HepG2 (cell line): ENCODE measurements at regions not wholly inside any gene's neighbourhood (a gene's known extent, or its start where the extent isn't known, plus 50 kb on each side); places are given as distances from the start of the nearest gene placed in this dataset.

Experiments
- ATAC-seq: fragments of 200-7000 bp; cut with Tn5 transposase; 3 replicates; pipeline ENCODE4 v1.9.1; 2020; ENCODE audit warnings: mild to moderate bottlenecking, moderate library complexity
- BruUV-seq: library from RNA; stranded (reverse); fragments of 400-500 nt; replicated peaks from 2 replicates; lab custom pipeline; 2021; lab: Mats Ljungman, UMichigan
- CTCF ChIA-PET: fragments of 300-600 bp; formaldehyde crosslinking; extraction: SDS; loops from one replicate; lab custom pipeline; 2021; ENCODE audit warnings: low total read pairs, inconsistent platforms, low intra/inter-chr PET ratio; lab: Yijun Ruan, JAX
- POLR2A ChIA-PET: fragments of 350-600 bp; sonication (Branson Sonifier 250); formaldehyde crosslinking; loops from one replicate; lab custom pipeline; 2020; ENCODE audit warnings: antibody characterized with exemption, inconsistent platforms; lab: Yijun Ruan, JAX
- DNase-seq: peaks from one replicate; pipeline ENCODE4 v3.0.0-alpha.2; 2015; ENCODE audit warnings: low spot score
- FAIRE-seq: peaks from 3 replicates; lab custom pipeline; 2011; peaks lifted over from hg19 to GRCh38; lab: Jason Lieb, UNC
- H2AFZ ChIP-seq: one replicate; pipeline ENCODE4 v1.6.1; 2011; ENCODE audit warnings: low read length, inconsistent platforms
- H3K27ac ChIP-seq: fragments of 300-600 bp; 3 replicates; pipeline ENCODE4 v1.8.0; 2011; ENCODE audit warnings: mixed run types, mild to moderate bottlenecking, mixed read lengths, low read length, inconsistent platforms; ENCODE audit not compliant: insufficient read depth; ENCODE audit errors: extremely low read length
- H3K27me3 ChIP-seq, 2 experiments: fragments of 200-600 bp in 1 of 2; 2 replicates in 1 of 2; 3 replicates in 1 of 2; pipeline versions ENCODE4 v1.6.0 to v1.8.0; 2011; ENCODE audit warnings: low read length in 2 of 2, mild to moderate bottlenecking in 2 of 2, moderate library complexity in 2 of 2, inconsistent platforms in 1 of 2; ENCODE audit not compliant: insufficient read depth in 2 of 2, control insufficient read depth in 1 of 2
- H3K36me3 ChIP-seq, 2 experiments: fragments of 200-600 bp in 1 of 2; replicated peaks in 1 of 2; 2 replicates in 1 of 2; 3 replicates in 1 of 2; pipeline versions ENCODE4 v1.5.1 to v1.8.0; 2011; ENCODE audit warnings: low read length in 2 of 2, inconsistent platforms in 1 of 2; ENCODE audit not compliant: insufficient read depth in 2 of 2, control insufficient read depth in 1 of 2
- H3K4me1 ChIP-seq: 2 replicates; pipeline ENCODE4 v1.5.1; 2012; ENCODE audit warnings: low read length, inconsistent platforms; ENCODE audit not compliant: insufficient read depth
- H3K4me2 ChIP-seq: 2 replicates; pipeline ENCODE4 v1.6.0; 2011; ENCODE audit warnings: low read depth, low read length, inconsistent platforms
- H3K4me3 ChIP-seq, 3 experiments: fragments of 200-600 bp in 1 of 3; sonication (generic), shearing (Covaris generic) in 1 of 3; replicated peaks in 1 of 3; 2 replicates each; pipeline ENCODE4 v1.5.1; 2011 to 2016; ENCODE audit warnings: low read length in 3 of 3, inconsistent platforms in 2 of 3, low read depth in 2 of 3, mild to moderate bottlenecking in 2 of 3, control low read depth in 1 of 3, mixed read lengths in 1 of 3; ENCODE audit not compliant: insufficient read depth in 1 of 3
- H3K79me2 ChIP-seq: one replicate; pipeline ENCODE4 v1.6.1; 2011; ENCODE audit warnings: low read length, inconsistent platforms; ENCODE audit not compliant: insufficient read depth
- H3K9ac ChIP-seq: 2 replicates; pipeline ENCODE4 v1.6.0; 2011; ENCODE audit warnings: mild to moderate bottlenecking, low read depth, low read length, inconsistent platforms; ENCODE audit not compliant: insufficient read depth
- H3K9me3 ChIP-seq: 2 replicates; pipeline ENCODE4 v1.5.1; 2012; ENCODE audit warnings: mild to moderate bottlenecking, low read length
- H4K20me1 ChIP-seq: 2 replicates; pipeline ENCODE4 v1.6.0; 2011; ENCODE audit warnings: inconsistent platforms, mild to moderate bottlenecking, low read length, moderate library complexity; ENCODE audit not compliant: insufficient read depth
- GTF3A ChIP-seq: sonication (generic); formaldehyde crosslinking; conservative IDR thresholded peaks from 2 replicates; pipeline ENCODE4 v1.4.0; 2020; ENCODE audit warnings: mild to moderate bottlenecking, missing genetic modification reagents
- MAFF ChIP-seq: IDR thresholded peaks from 2 replicates; pipeline ENCODE4 v1.6.1; 2011; ENCODE audit warnings: low read depth, low read length, improper control_type of control experiment
- MAFK ChIP-seq, 2 experiments: IDR thresholded peaks in 1 of 2; conservative IDR thresholded peaks in 1 of 2; 2 replicates each; pipeline ENCODE4 v1.6.1; 2011; ENCODE audit warnings: improper control_type of control experiment in 2 of 2, low read length in 2 of 2
- PAX8 ChIP-seq: sonication (generic); formaldehyde crosslinking; IDR thresholded peaks from 2 replicates; pipeline ENCODE4 v1.8.0; 2022; ENCODE audit warnings: mild to moderate bottlenecking, missing genetic modification reagents, borderline replicate concordance
- ZNF18 ChIP-seq: sonication (generic); formaldehyde crosslinking; IDR thresholded peaks from 2 replicates; pipeline ENCODE4 v1.8.0; 2022; ENCODE audit warnings: mild to moderate bottlenecking, missing genetic modification reagents; ENCODE audit not compliant: insufficient replicate concordance
- ZNF225 ChIP-seq: sonication (generic); formaldehyde crosslinking; IDR thresholded peaks from 2 replicates; pipeline ENCODE4 v1.4.0; 2020; ENCODE audit warnings: mild to moderate bottlenecking, missing genetic modification reagents
- ZNF382 ChIP-seq: sonication (generic); formaldehyde crosslinking; IDR thresholded peaks from 2 replicates; pipeline ENCODE4 v1.5.0; 2020; ENCODE audit warnings: missing genetic modification reagents, mild to moderate bottlenecking, borderline replicate concordance
- WGBS: methylation state at CpG from one replicate; pipeline ENCODE4 v1.1.6; 2017; ENCODE audit warnings: low lambda C conversion rate; 5-methylcytosine and 5-hydroxymethylcytosine counted together
- in situ Hi-C: cut with HindIII; loops from 2 replicates; pipeline ENCODE4 v1.10.0; 2017; ENCODE audit warnings: low pct_unique_long_range_greater_than_20kb; ENCODE audit not compliant: extremely low pct_ligation_motif_present
- intact Hi-C: fragments of 100-400 bp; cut with micrococcal nuclease; formaldehyde crosslinking; loops from one replicate; pipeline ENCODE4 v1.10.0; 2022; ENCODE audit not compliant: unreplicated experiment
- TF ChIP-seq, protein P1 (sequence below): sonication (generic); formaldehyde crosslinking; IDR thresholded peaks from 2 replicates; pipeline ENCODE4 v1.9.0; 2021; ENCODE audit warnings: mild to moderate bottlenecking, missing genetic modification reagents

GRCh38 chr2:17375262-17375661 lies 143.0 kb downstream of the RAD51AP2 start:
- FAIRE-seq (no peak), DNase-seq (no peak), ATAC-seq (no peak; the same call in 2 of the 3 replicates)
- peaks cover 0 to 1% of the 10 kb centered on the region in 2 experiments; a peak in 1 of 5 replicates for H3K27me3 ChIP-seq
- in situ Hi-C loops = no loop called here
- no peaks in the 10 kb centered on the region for H4K20me1 ChIP-seq
- H3K27ac ChIP-seq = no peak overlapping the region
- no peak overlapping the region for H2AFZ ChIP-seq
- intact Hi-C loops = no loop called here
- 46% methylated on average over 4 of the region's 4 CpGs for WGBS
- BruUV-seq = no TSS peak
- no peaks in the 10 kb centered on the region for H3K36me3 ChIP-seq
- no peak overlapping the region for H3K4me3 ChIP-seq
- H3K4me1 ChIP-seq = no peaks in the 10 kb centered on the region
- TF ChIP-seq MAFK (conservative IDR thresholded peaks at IDR 0.05 in 1 of 2, IDR thresholded peaks at IDR 0.05 in 1 of 2; ENCODE audit: low read length in 2 of 2) (peak; percentile 74 to 77), ZNF382 (CRISPR knock-in tag) (no peak), MAFF (peak; percentile 60)
- no peaks in the 10 kb centered on the region for H3K9me3 ChIP-seq
- no peak overlapping the region for H3K4me2 ChIP-seq
- H3K9ac ChIP-seq = no peak overlapping the region
- no peaks in the 10 kb centered on the region for H3K79me2 ChIP-seq
- POLR2A ChIA-PET = no interaction called here
- CTCF ChIA-PET = no interaction called here

DNA sequence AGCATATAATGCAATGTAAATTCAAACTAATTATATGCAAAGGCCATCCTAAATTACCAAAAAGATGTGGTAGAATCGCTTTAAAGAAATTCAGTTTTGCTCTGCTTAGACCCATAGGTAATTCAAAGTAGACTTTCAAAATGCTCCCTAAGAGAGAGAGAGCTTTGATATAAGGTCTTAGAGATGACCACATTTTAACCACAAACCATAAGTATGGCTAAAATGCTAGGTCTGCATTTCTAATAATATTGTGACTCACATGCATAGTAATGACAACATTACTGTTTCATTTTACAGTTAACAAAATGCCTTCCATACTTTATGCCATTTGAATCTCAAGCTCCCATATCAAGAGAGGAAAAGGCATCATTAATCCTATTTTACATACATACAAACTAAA lies 144.5 kb downstream of the RAD51AP2 start:
- no TSS peak for BruUV-seq
- in situ Hi-C loops = no loop called here
- Histone ChIP-seq H3K27ac (no peak overlapping the region), H3K4me1 (no peaks in the 10 kb centered on the region), H3K79me2 (no peaks in the 10 kb centered on the region), H3K9me3 (no peaks in the 10 kb centered on the region), H3K27me3 (peaks cover 0 to 1% of the 10 kb centered on the region in 2 experiments; a peak in 1 of 5 replicates), H3K4me3 (no peak overlapping the region), H2AFZ (no peak overlapping the region), H4K20me1 (no peaks in the 10 kb centered on the region), H3K4me2 (no peak overlapping the region), H3K9ac (no peak overlapping the region), H3K36me3 (no peaks in the 10 kb centered on the region)
- ATAC-seq (no peak), FAIRE-seq (no peak), DNase-seq (no peak)
- WGBS = 0% methylated on average over 1 of the region's 1 CpG
- ChIA-PET CTCF (no interaction called here), POLR2A (no interaction called here)
- intact Hi-C loops = no loop called here
- TF ChIP-seq, protein P1, sequence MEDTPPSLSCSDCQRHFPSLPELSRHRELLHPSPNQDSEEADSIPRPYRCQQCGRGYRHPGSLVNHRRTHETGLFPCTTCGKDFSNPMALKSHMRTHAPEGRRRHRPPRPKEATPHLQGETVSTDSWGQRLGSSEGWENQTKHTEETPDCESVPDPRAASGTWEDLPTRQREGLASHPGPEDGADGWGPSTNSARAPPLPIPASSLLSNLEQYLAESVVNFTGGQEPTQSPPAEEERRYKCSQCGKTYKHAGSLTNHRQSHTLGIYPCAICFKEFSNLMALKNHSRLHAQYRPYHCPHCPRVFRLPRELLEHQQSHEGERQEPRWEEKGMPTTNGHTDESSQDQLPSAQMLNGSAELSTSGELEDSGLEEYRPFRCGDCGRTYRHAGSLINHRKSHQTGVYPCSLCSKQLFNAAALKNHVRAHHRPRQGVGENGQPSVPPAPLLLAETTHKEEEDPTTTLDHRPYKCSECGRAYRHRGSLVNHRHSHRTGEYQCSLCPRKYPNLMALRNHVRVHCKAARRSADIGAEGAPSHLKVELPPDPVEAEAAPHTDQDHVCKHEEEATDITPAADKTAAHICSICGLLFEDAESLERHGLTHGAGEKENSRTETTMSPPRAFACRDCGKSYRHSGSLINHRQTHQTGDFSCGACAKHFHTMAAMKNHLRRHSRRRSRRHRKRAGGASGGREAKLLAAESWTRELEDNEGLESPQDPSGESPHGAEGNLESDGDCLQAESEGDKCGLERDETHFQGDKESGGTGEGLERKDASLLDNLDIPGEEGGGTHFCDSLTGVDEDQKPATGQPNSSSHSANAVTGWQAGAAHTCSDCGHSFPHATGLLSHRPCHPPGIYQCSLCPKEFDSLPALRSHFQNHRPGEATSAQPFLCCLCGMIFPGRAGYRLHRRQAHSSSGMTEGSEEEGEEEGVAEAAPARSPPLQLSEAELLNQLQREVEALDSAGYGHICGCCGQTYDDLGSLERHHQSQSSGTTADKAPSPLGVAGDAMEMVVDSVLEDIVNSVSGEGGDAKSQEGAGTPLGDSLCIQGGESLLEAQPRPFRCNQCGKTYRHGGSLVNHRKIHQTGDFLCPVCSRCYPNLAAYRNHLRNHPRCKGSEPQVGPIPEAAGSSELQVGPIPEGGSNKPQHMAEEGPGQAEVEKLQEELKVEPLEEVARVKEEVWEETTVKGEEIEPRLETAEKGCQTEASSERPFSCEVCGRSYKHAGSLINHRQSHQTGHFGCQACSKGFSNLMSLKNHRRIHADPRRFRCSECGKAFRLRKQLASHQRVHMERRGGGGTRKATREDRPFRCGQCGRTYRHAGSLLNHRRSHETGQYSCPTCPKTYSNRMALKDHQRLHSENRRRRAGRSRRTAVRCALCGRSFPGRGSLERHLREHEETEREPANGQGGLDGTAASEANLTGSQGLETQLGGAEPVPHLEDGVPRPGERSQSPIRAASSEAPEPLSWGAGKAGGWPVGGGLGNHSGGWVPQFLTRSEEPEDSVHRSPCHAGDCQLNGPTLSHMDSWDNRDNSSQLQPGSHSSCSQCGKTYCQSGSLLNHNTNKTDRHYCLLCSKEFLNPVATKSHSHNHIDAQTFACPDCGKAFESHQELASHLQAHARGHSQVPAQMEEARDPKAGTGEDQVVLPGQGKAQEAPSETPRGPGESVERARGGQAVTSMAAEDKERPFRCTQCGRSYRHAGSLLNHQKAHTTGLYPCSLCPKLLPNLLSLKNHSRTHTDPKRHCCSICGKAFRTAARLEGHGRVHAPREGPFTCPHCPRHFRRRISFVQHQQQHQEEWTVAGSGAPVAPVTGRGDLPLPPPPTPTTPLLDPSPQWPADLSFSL = no peak
- no peak for TF ChIP-seq ZNF225 (CRISPR knock-in tag)
- no peak for TF ChIP-seq ZNF18 (CRISPR knock-in tag)
- no peak for TF ChIP-seq GTF3A
- TF ChIP-seq PAX8 (CRISPR knock-in tag) = no peak
